HCT116 (cell line): ENCODE measurements at regions not wholly inside any gene's neighbourhood (a gene's known extent, or its start where the extent isn't known, plus 50 kb on each side); places are given as distances from the start of the nearest gene placed in this dataset.

Experiments
- CTCF ChIP-seq, 3 experiments: fragments of 200-600 bp in 1 of 3; sonication (generic) in 1 of 3; IDR thresholded peaks in 2 of 3; conservative IDR thresholded peaks in 1 of 3; 2 replicates each; pipeline ENCODE4 v1.5.1; 2012 to 2017; ENCODE audit warnings: low read depth in 2 of 3, low read length in 2 of 3, antibody characterized with exemption in 1 of 3, borderline replicate concordance in 1 of 3, control low read depth in 1 of 3, mild to moderate bottlenecking in 1 of 3, mixed read lengths in 1 of 3, mixed run types in 1 of 3, moderate library complexity in 1 of 3; ENCODE audit not compliant: insufficient read depth in 1 of 3
- EZH2 ChIP-seq: fragments of 200-600 bp; sonication (generic); IDR thresholded peaks from 2 replicates; pipeline ENCODE4 v1.6.1; 2017; ENCODE audit warnings: antibody characterized with exemption, mixed run types
- JUND ChIP-seq: IDR thresholded peaks from 2 replicates; pipeline ENCODE4 v1.6.1; 2012
- POLR2A ChIP-seq: IDR thresholded peaks from 2 replicates; pipeline ENCODE4 v1.7.0; 2011; ENCODE audit warnings: borderline replicate concordance; ENCODE audit not compliant: insufficient read depth, insufficient read length; ENCODE audit errors: extremely low read depth
- YY1 ChIP-seq: IDR thresholded peaks from 2 replicates; pipeline ENCODE4 v1.6.1; 2011; ENCODE audit warnings: low read length, low read depth, moderate library complexity, mild to moderate bottlenecking; ENCODE audit not compliant: insufficient replicate concordance; ENCODE audit errors: extremely low read depth
- ZFX ChIP-seq: fragments of 450-650 bp; IDR thresholded peaks from 2 replicates; pipeline ENCODE4 v1.6.1; 2017

DNA sequence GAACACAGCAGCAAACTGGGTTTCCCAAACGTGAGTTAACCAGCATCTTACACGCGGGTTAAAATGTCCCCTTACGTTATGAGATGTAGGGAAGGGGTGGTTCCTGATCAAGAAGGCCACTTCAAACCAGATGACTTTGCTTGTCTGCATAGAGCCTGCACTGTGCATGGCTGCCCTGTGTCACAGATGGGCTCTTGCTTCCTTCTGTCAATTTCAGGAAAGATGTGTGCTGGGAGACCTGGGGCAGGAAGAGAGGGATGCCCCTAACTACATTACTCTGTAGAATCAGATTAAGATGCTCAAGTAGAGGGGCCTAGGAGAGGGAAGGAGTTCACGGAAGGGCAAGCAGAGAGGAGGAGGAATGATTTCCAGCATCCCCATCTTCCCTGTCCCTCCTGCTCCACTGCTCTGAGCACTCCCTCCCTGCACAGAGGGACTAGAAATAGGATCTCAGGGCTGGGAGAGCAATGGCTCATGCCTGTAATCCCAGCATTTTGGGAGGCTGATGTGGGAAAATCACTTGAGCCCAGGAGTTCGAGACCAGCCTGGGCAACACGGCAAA, 63.5 kb upstream of the ZMYND8 start:
- no peak for TF ChIP-seq POLR2A
- TF ChIP-seq CTCF (IDR thresholded peaks at IDR 0.05 in 2 of 3, conservative IDR thresholded peaks at IDR 0.05 in 1 of 3; ENCODE audit: borderline replicate concordance in 1 of 3, insufficient read depth in 1 of 3, low read depth in 2 of 3, low read length in 2 of 3) = no peak
- TF ChIP-seq YY1 = no peak
- no peak for TF ChIP-seq JUND
- TF ChIP-seq EZH2 = no peak
- no peak for TF ChIP-seq ZFX
